GM12878 (cell line): ENCODE measurements at regions not wholly inside any gene's neighbourhood (a gene's known extent, or its start where the extent isn't known, plus 50 kb on each side); places are given as distances from the start of the nearest gene placed in this dataset.
A peak's percentile ranks its signal among the peaks of the same experiment; 100 is the strongest.

Experiments
- ATAC-seq: fragments of 200-7000 bp; cut with Tn5 transposase; 3 replicates; pipeline ENCODE4 v1.9.1; 2020; ENCODE audit warnings: mild to moderate bottlenecking, moderate library complexity
- BruUV-seq: library from RNA; stranded (reverse); fragments of 400-500 nt; replicated peaks from 2 replicates; lab custom pipeline; 2021; lab: Mats Ljungman, UMichigan
- CTCF ChIA-PET: fragments of 300-600 bp; sonication (Branson Sonifier 250); formaldehyde crosslinking; extraction: SDS; loops from one replicate; lab custom pipeline; 2021; ENCODE audit warnings: inconsistent platforms; lab: Yijun Ruan, JAX
- POLR2A ChIA-PET: fragments of 350-600 bp; formaldehyde crosslinking; extraction: SDS; loops from one replicate; lab custom pipeline; 2021; ENCODE audit warnings: inconsistent platforms; lab: Charles Lee
- RAD21 ChIA-PET: fragments of 300-600 bp; sonication (Branson Sonifier 250); formaldehyde crosslinking; loops from one replicate; lab custom pipeline; 2023; ENCODE audit warnings: antibody characterized with exemption; ENCODE audit not compliant: unreplicated experiment; lab: Charles Lee
- SMC1A ChIA-PET: fragments of 300-600 bp; sonication (Branson Sonifier 250); formaldehyde crosslinking; loops from one replicate; lab custom pipeline; 2023; ENCODE audit not compliant: unreplicated experiment, uncharacterized antibody; lab: Charles Lee
- DNase-seq: peaks from one replicate; pipeline ENCODE4 v3.0.0-alpha.2; 2011; ENCODE audit warnings: low read depth, low spot score
- FAIRE-seq: peaks from 3 replicates; lab custom pipeline; 2011; peaks lifted over from hg19 to GRCh38; lab: Jason Lieb, UNC
- H2AFZ ChIP-seq: 2 replicates; pipeline ENCODE4 v1.6.0; 2011; ENCODE audit warnings: low read depth, low read length, control low read depth; ENCODE audit not compliant: control insufficient read depth
- H3K27ac ChIP-seq: 2 replicates; pipeline ENCODE4 v1.5.1; 2011; ENCODE audit warnings: control low read depth; ENCODE audit not compliant: control insufficient read depth, insufficient read depth
- H3K27me3 ChIP-seq, 2 experiments: replicated peaks in 1 of 2; 2 replicates each; pipeline versions ENCODE4 v1.6.0 to v1.6.1; 2011; ENCODE audit warnings: low read length in 1 of 2; ENCODE audit not compliant: control insufficient read depth in 2 of 2, insufficient read depth in 2 of 2
- H3K36me3 ChIP-seq, 2 experiments: 2 replicates each; pipeline ENCODE4 v1.5.1; 2011; ENCODE audit warnings: low read length in 1 of 2; ENCODE audit not compliant: control insufficient read depth in 2 of 2, insufficient read depth in 2 of 2
- H3K4me1 ChIP-seq: 2 replicates; pipeline ENCODE4 v1.6.1; 2011; ENCODE audit warnings: mild to moderate bottlenecking, low read length, moderate library complexity, mixed read lengths; ENCODE audit not compliant: control insufficient read depth, insufficient read depth
- H3K4me2 ChIP-seq: 2 replicates; pipeline ENCODE4 v1.6.0; 2011; ENCODE audit warnings: control low read depth; ENCODE audit not compliant: control insufficient read depth, insufficient read depth
- H3K4me3 ChIP-seq: fragments of 200-600 bp; sonication (generic); 2 replicates; pipeline ENCODE4 v1.5.1; 2016
- H3K79me2 ChIP-seq: 2 replicates; pipeline ENCODE4 v1.6.0; 2011; ENCODE audit warnings: low read length; ENCODE audit not compliant: control insufficient read depth, insufficient read depth
- H3K9ac ChIP-seq: 2 replicates; pipeline ENCODE4 v1.8.0; 2011; ENCODE audit warnings: low read length, control low read depth, mixed read lengths; ENCODE audit not compliant: control insufficient read depth, insufficient read depth
- H3K9me3 ChIP-seq: replicated peaks from 3 replicates; pipeline ENCODE4 v1.5.1; 2011; ENCODE audit warnings: mild to moderate bottlenecking, low read length; ENCODE audit not compliant: control insufficient read depth, insufficient read depth
- H4K20me1 ChIP-seq: 2 replicates; pipeline ENCODE4 v1.6.0; 2011; ENCODE audit not compliant: control insufficient read depth, insufficient read depth
- BMI1 ChIP-seq: fragments of 450-650 bp; IDR thresholded peaks from 2 replicates; pipeline ENCODE4 v1.6.1; 2016; ENCODE audit warnings: mild to moderate bottlenecking, moderate library complexity, borderline replicate concordance
- HDAC6 ChIP-seq: fragments of 200-600 bp; sonication (generic); IDR thresholded peaks from one replicate; pipeline ENCODE4 v1.8.0; 2017; ENCODE audit warnings: antibody characterized with exemption; ENCODE audit not compliant: unreplicated experiment
- STAT1 ChIP-seq: fragments of 450-650 bp; conservative IDR thresholded peaks from 2 replicates; pipeline ENCODE4 v1.6.1; 2014; ENCODE audit warnings: antibody characterized with exemption, mild to moderate bottlenecking
- WGBS: methylation state at CpG from one replicate; pipeline ENCODE4 v1.1.6; 2016; ENCODE audit warnings: low lambda C conversion rate; ENCODE audit not compliant: insufficient replicate concordance, insufficient coverage; ENCODE audit errors: missing lambda C conversion rate; 5-methylcytosine and 5-hydroxymethylcytosine counted together
- in situ Hi-C: fragments of 300-500 bp; cut with MboI; formaldehyde crosslinking; loops from 9 replicates; pipeline ENCODE4 v1.14.3; 2018; ENCODE audit warnings: mixed read lengths
- intact Hi-C: fragments of 100-400 bp; cut with micrococcal nuclease; formaldehyde crosslinking; loops from one replicate; pipeline ENCODE4 v1.14.2; 2022; ENCODE audit not compliant: unreplicated experiment
- TF ChIP-seq, protein P1 (sequence below), 3 experiments: IDR thresholded peaks in 2 of 3; conservative IDR thresholded peaks in 1 of 3; 2 replicates each; pipeline ENCODE4 v1.5.1; 2011; ENCODE audit warnings: low read depth in 3 of 3, low read length in 3 of 3, mild to moderate bottlenecking in 3 of 3, control low read depth in 2 of 3, moderate library complexity in 2 of 3, inconsistent platforms in 1 of 3, mixed read lengths in 1 of 3; ENCODE audit not compliant: control insufficient read depth in 2 of 3, insufficient read depth in 1 of 3; ENCODE audit errors: extremely low read depth in 1 of 3
- TF ChIP-seq, protein P2 (sequence below): fragments of 450-650 bp; IDR thresholded peaks from 2 replicates; pipeline ENCODE4 v1.6.1; 2017; ENCODE audit warnings: mild to moderate bottlenecking, moderate library complexity

DNA sequence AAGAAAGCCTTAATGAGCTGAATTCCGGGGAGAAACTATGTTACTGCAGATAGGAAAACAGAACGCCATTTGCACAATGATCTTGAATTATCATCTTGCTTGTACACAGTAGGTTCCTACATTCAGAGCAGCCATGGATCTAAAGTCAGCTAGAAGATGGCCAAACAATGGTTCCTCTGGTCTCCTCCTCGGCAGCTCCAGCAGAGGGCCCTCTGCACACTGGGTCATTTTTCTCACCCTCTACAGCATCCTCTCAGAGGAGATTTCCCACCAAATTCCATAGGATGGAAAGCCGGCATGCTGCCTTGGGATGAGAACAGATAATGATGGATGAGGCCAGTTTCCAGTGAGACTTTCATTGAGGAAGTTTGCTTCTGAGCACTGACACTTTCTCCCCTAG lies 308.5 kb upstream of the NFE2L3 start:
- 45% methylated on average over 4 of the region's 4 CpGs for WGBS
- no peak overlapping the region for H3K9ac ChIP-seq
- ChIA-PET SMC1A (no interaction called here), CTCF (interaction anchor here (2.5 kb wide), 1 partner anchor 11 kb away, joined by 10 read pairs; no protein-coding TSS in a partner anchor), RAD21 (no interaction called here), POLR2A (interaction anchor here (0.6 kb wide), 1 partner anchor 104 kb away, joined by 3 read pairs; no protein-coding TSS in a partner anchor)
- no peak overlapping the region for H3K4me2 ChIP-seq
- intact Hi-C loops (no loop called here), in situ Hi-C loops (no loop called here)
- ATAC-seq, result no peak
- H3K4me1 ChIP-seq, result no peaks in the 10 kb centered on the region
- no peaks in the 10 kb centered on the region for H3K79me2 ChIP-seq
- no TSS peak for BruUV-seq
- no peak overlapping the region for H3K4me3 ChIP-seq
- TF ChIP-seq STAT1, result no peak
- TF ChIP-seq, protein P1, sequence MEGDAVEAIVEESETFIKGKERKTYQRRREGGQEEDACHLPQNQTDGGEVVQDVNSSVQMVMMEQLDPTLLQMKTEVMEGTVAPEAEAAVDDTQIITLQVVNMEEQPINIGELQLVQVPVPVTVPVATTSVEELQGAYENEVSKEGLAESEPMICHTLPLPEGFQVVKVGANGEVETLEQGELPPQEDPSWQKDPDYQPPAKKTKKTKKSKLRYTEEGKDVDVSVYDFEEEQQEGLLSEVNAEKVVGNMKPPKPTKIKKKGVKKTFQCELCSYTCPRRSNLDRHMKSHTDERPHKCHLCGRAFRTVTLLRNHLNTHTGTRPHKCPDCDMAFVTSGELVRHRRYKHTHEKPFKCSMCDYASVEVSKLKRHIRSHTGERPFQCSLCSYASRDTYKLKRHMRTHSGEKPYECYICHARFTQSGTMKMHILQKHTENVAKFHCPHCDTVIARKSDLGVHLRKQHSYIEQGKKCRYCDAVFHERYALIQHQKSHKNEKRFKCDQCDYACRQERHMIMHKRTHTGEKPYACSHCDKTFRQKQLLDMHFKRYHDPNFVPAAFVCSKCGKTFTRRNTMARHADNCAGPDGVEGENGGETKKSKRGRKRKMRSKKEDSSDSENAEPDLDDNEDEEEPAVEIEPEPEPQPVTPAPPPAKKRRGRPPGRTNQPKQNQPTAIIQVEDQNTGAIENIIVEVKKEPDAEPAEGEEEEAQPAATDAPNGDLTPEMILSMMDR (IDR thresholded peaks at IDR 0.05 in 2 of 3, conservative IDR thresholded peaks at IDR 0.05 in 1 of 3; ENCODE audit: control insufficient read depth in 2 of 3, extremely low read depth in 1 of 3, insufficient read depth in 1 of 3, low read depth in 3 of 3, low read length in 3 of 3), result 0 out of 6 replicates have a peak, but pooled peaks of 1 of the 3 experiments have one; percentile 9
- TF ChIP-seq, protein P2, sequence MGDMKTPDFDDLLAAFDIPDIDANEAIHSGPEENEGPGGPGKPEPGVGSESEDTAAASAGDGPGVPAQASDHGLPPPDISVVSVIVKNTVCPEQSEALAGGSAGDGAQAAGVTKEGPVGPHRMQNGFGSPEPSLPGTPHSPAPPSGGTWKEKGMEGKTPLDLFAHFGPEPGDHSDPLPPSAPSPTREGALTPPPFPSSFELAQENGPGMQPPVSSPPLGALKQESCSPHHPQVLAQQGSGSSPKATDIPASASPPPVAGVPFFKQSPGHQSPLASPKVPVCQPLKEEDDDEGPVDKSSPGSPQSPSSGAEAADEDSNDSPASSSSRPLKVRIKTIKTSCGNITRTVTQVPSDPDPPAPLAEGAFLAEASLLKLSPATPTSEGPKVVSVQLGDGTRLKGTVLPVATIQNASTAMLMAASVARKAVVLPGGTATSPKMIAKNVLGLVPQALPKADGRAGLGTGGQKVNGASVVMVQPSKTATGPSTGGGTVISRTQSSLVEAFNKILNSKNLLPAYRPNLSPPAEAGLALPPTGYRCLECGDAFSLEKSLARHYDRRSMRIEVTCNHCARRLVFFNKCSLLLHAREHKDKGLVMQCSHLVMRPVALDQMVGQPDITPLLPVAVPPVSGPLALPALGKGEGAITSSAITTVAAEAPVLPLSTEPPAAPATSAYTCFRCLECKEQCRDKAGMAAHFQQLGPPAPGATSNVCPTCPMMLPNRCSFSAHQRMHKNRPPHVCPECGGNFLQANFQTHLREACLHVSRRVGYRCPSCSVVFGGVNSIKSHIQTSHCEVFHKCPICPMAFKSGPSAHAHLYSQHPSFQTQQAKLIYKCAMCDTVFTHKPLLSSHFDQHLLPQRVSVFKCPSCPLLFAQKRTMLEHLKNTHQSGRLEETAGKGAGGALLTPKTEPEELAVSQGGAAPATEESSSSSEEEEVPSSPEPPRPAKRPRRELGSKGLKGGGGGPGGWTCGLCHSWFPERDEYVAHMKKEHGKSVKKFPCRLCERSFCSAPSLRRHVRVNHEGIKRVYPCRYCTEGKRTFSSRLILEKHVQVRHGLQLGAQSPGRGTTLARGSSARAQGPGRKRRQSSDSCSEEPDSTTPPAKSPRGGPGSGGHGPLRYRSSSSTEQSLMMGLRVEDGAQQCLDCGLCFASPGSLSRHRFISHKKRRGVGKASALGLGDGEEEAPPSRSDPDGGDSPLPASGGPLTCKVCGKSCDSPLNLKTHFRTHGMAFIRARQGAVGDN, result no peak
- TF ChIP-seq BMI1, result no peak
- TF ChIP-seq HDAC6, result no peak
- DNase-seq, result no peak
- H4K20me1 ChIP-seq, result no peaks in the 10 kb centered on the region
- no peak overlapping the region for H2AFZ ChIP-seq
- no peaks in the 10 kb centered on the region for H3K9me3 ChIP-seq
- no peak for FAIRE-seq
- H3K27me3 ChIP-seq, result no peaks in the 10 kb centered on the region; a peak in 1 of 4 replicates
- H3K27ac ChIP-seq, result no peak overlapping the region
- H3K36me3 ChIP-seq, result no peaks in the 10 kb centered on the region
